ENCODE measurements at regions not wholly inside any gene's neighbourhood (a gene's known extent, or its start where the extent isn't known, plus 50 kb on each side); places are given as distances from the start of the nearest gene placed in this dataset.
"Not testable (repeated sequence)": the region's sequence is repeated elsewhere in the genome, so short reads cannot be mapped to it uniquely, and the experiment has no call there.

GRCh38 chr15:66870880-66871388 is 168.9 kb downstream of the SMAD6 start:
- intact Hi-C loops (cut with DNase I), result no loop called here
- no peak overlapping the region for H3K4me3 ChIP-seq
- H3K9me3 ChIP-seq, result no peaks in the 10 kb centered on the region
- no peaks in the 10 kb centered on the region for H3K4me1 ChIP-seq
- ATAC-seq (no peak), DNase-seq (no peak)
- H3K27me3 ChIP-seq, result no peaks in the 10 kb centered on the region
- no peak for TF ChIP-seq CTCF (IDR thresholded peaks at IDR 0.05)
- no peak overlapping the region for H3K27ac ChIP-seq
- no peaks in the 10 kb centered on the region for H3K36me3 ChIP-seq

GRCh38 chr15:66872405-66872804 is 170.4 kb downstream of the SMAD6 start:
- Histone ChIP-seq H3K36me3 (no peaks in the 10 kb centered on the region), H3K4me1 (no peaks in the 10 kb centered on the region), H3K4me3 (no peak overlapping the region), H3K9me3 (no peaks in the 10 kb centered on the region), H3K27me3 (no peaks in the 10 kb centered on the region), H3K27ac (no peak overlapping the region)
- ATAC-seq (no peak), DNase-seq (no peak)
- TF ChIP-seq CTCF (IDR thresholded peaks at IDR 0.05), result no peak
- intact Hi-C loops (cut with DNase I), result no loop called here

GRCh38 chr15:66873331-66873730 is 171.3 kb downstream of the SMAD6 start:
- H3K27ac ChIP-seq; DNase-seq; H3K4me3 ChIP-seq; intact Hi-C loops (cut with DNase I); H3K4me1 ChIP-seq; H3K36me3 ChIP-seq; ATAC-seq; H3K9me3 ChIP-seq; H3K27me3 ChIP-seq: not testable (repeated sequence)

- intact Hi-C loops (cut with DNase I), result no loop called here
- no peak for ATAC-seq
- no peak for TF ChIP-seq CTCF (IDR thresholded peaks at IDR 0.05)
- H3K4me1 ChIP-seq, result no peaks in the 10 kb centered on the region
- no peak for DNase-seq
- no peak overlapping the region for H3K4me3 ChIP-seq
- no peaks in the 10 kb centered on the region for H3K9me3 ChIP-seq
- no peaks in the 10 kb centered on the region for H3K27me3 ChIP-seq
- H3K36me3 ChIP-seq, result no peaks in the 10 kb centered on the region
- no peak overlapping the region for H3K27ac ChIP-seq
Observed at GRCh38 chr15:66873856-66874255, 171.8 kb downstream of the SMAD6 start.

GRCh38 chr15:66875588-66876420 is 173.8 kb downstream of the SMAD6 start:
- ATAC-seq (no peak), DNase-seq (no peak)
- intact Hi-C loops (cut with DNase I), result no loop called here
- Histone ChIP-seq H3K27me3 (no peaks in the 10 kb centered on the region), H3K27ac (no peak overlapping the region), H3K4me1 (no peaks in the 10 kb centered on the region), H3K36me3 (no peaks in the 10 kb centered on the region), H3K4me3 (no peak overlapping the region), H3K9me3 (no peaks in the 10 kb centered on the region)
- TF ChIP-seq CTCF (IDR thresholded peaks at IDR 0.05), result no peak

- no peaks in the 10 kb centered on the region for H3K27me3 ChIP-seq
- intact Hi-C loops (cut with DNase I), result no loop called here
- no peaks in the 10 kb centered on the region for H3K4me1 ChIP-seq
- DNase-seq (no peak), ATAC-seq (peak; percentile 19)
- no peaks in the 10 kb centered on the region for H3K36me3 ChIP-seq
- no peak overlapping the region for H3K4me3 ChIP-seq
- no peaks in the 10 kb centered on the region for H3K9me3 ChIP-seq
- TF ChIP-seq CTCF (IDR thresholded peaks at IDR 0.05), result no peak
- H3K27ac ChIP-seq, result no peak overlapping the region
Observed at GRCh38 chr15:66876421-66876730, 174.3 kb downstream of the SMAD6 start.
